HG03565 (cell line): ENCODE measurements at regions not wholly inside any gene's neighbourhood (a gene's known extent, or its start where the extent isn't known, plus 50 kb on each side); places are given as distances from the start of the nearest gene placed in this dataset.

Source experiments
- ATAC-seq: cut with Tn5 transposase; IDR thresholded peaks from one replicate; pipeline ENCODE4 v1.9.1; 2021; ENCODE audit warnings: mild to moderate bottlenecking, moderate library complexity; ENCODE audit not compliant: unreplicated experiment

DNA sequence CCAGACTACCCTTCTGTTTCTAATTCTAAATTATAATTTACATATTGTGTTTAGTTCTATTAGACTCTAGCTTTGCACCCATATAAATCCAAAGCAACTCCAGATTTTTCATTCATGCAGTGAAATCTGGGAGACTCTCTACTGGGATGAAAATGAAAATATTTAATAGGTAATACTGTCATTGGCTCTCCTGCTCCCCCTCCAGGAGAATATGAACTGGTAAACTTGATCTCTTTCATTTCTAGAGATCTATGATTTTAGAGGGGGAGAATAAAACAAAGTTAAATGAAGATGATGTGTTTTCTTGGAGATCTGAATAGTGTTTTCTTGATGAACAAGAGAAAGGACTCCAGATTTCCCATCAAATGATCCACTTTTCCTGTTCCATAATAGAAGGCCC is 104.3 kb upstream of the TMCC3 start:
- ATAC-seq, result no peak

DNA sequence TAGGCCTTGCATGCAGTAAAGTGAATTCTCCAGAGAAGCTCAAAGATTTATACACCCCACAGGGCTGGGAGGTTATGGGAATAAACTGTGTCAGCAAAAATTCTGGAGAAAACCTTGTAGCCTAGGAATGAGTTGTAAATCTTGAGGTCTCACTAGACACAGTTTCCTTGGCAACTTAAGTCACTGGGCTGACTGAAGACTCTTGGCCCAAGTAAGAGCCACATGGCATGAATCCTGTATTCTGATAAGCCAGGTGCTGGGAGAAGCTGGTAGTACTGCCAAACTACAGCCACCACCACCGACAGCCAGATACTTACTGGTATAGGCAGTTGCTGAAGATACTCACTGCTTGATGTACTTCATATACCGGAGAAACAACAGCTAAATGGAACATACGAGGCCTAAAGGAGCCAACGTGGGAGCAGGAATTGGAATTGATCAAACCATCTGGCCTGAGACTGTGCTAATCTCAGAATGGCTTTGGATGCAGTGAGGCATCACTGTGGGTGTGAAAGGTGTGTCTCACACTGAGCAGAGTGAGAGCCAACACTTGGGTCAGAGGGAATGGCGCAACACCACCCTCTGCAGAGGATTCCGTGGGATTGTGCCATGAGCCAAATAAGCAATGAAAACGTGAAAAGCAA is 102.8 kb upstream of the TMCC3 start:
- no peak for ATAC-seq

- ATAC-seq, result no peak
Measured at GRCh38 chr12:94750864-94751263, 100.5 kb upstream of the TMCC3 start.

DNA sequence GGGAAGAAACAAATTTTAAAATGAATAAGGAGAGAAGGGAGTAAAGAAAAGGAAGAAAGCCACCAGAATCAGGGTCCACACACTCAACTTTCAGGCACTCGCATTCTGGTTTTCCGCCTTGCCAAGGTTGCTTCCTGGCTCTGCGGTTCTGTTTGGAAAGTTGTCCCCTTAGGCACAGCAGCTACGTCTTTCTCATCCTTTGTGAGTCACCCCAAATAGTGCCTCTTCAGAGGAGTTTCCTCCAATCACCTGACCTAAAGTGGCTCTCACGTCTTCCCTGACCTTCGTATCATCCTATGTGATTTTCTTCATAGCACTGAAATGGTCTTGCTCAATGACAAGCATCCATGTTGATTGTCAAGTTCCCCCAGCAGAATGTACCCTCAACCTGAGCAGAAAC is 99.5 kb upstream of the TMCC3 start:
- no peak for ATAC-seq

GRCh38 chr12:94749455-94749854 is 99.1 kb upstream of the TMCC3 start:
- no peak for ATAC-seq

GRCh38 chr12:94748726-94749421 is 98.5 kb upstream of the TMCC3 start:
- no peak for ATAC-seq

DNA sequence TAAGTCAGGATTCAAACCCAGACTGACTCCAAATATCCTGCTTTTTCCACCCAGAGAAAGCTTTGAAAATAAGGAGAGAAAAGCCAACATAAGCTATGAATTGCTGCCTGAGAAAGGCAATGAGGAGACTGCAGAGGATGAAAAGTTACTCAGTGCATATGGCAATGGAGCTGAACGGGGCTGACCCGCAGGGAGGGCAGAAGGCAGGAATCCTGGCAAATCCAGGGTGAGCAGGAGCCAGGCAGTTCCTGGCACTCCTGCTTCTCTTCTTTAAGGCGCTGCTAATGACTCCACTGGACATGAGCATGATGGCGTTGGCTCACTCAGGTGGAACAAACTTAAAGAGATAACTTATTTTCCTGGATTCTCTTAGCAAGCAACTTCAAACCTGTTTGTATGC is 95.2 kb upstream of the TMCC3 start:
- no peak for ATAC-seq

DNA sequence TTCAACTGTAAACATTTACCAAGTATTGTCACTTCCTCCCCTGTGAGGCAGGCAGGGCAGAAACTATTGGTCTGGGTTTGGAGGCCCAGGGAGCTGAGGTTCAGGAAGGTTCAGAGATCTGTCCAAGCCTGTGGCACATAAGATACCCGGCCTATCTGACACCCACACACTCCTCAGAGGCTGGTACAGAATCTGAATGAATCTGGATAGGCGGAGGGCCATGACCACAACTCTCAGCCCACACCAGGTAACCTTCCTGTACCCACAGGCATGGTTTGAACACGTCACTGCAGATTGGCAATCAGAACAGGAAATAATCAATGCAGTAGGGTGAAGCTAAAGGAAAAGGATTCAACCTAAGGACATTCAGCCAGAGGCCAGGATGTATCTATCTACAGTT is 92.8 kb upstream of the TMCC3 start:
- ATAC-seq, result no peak

DNA sequence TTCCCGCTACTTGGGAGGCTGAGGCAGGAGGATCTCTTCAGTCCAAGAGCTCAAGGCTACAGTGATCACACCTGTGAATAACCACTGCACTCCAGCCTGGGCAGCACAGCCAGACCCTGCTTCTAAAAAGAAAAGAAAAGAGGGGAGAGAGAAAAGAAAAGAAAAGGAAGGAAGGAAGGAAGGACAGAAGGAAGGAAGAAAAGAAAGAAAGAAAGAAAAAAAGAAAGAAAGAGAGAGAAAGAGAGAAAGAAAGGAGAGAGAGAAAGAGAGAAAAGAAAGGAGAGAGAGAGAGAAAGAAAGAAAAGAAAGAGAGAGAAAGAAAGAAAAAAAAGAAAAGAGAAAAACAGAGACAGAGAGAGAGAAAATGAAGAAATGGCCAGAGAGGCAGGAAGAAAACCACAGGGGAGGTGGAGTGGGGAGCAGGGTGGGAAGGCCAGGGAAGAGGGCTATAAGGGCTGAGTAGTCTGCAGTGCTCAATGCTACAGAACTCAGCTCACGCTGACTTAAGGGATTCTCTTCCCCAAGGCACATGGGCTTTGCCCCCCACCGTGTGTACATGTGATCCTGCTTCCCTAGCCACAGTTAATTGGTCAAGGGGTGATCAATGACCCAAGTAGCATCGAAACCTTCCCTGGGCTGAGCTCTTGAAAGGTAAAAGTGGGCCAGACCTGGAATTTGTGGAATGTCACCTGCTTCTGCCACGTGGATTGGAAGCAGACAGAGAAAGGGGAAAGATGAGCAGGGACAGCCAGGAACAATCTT is 90.4 kb upstream of the TMCC3 start:
- no peak for ATAC-seq

- ATAC-seq, result no peak
Measured at GRCh38 chr12:94736820-94737219, 86.5 kb upstream of the TMCC3 start.

- ATAC-seq, result no peak
Measured at GRCh38 chr12:94736004-94736403, 85.6 kb upstream of the TMCC3 start.

DNA sequence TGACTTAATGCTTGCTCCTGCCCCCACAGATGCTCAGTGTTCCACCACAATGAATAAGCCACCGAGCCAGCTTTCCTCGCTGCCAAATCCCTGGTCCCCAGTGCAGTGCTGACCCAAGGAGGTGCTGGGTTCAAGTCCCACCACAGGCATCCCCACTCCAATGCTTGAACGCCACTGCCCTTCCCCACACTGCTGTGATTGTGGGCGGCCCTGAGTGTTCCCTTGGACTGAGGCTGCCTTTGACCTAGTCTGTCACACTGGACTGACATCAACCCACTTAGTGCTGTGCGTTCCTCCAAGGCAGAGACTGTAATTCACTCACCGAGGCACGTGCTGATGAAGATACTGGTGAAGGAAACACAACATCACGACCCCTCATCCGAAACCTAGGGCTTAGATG is 83.4 kb upstream of the TMCC3 start:
- no peak for ATAC-seq

GRCh38 chr12:94732367-94732990 is 82.1 kb upstream of the TMCC3 start:
- ATAC-seq, result no peak

DNA sequence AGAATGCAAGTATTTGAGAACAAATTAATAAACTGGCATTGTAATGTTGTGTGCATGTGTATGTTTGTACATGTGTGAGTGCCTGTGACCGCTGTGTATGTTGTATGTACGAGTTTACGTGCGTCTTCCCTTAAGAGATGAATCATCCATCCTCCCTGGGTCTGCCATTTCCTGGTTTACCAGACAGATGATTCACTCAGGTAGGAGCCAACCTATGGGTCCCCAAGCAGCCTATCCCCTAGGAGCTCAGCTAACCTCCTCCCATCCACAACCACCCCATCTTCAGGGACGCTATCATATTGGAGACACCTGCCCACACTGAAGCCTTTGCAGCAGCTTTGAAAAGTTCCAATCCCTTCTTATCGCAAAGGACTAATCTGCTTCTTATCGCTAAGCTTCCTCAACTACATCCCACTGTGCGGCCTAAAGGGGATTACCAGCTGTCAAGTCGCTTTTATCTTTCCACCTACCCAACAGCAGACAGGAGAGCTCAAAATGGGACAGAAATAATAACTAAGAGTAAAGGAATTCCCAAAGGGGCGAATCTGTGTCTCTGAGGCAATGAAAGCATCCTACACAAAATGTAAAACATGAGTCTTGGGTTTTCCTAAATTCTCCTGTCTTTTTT is 81.5 kb upstream of the TMCC3 start:
- ATAC-seq, result no peak

- ATAC-seq, result no peak
Measured at GRCh38 chr12:94730847-94731246, 80.5 kb upstream of the TMCC3 start.

- ATAC-seq, result no peak
Measured at GRCh38 chr12:94726236-94726835, 76.0 kb upstream of the TMCC3 start.

GRCh38 chr12:94725375-94726168 is 75.2 kb upstream of the TMCC3 start:
- no peak for ATAC-seq

GRCh38 chr12:94722664-94723063 is 72.3 kb upstream of the TMCC3 start:
- ATAC-seq, result no peak

DNA sequence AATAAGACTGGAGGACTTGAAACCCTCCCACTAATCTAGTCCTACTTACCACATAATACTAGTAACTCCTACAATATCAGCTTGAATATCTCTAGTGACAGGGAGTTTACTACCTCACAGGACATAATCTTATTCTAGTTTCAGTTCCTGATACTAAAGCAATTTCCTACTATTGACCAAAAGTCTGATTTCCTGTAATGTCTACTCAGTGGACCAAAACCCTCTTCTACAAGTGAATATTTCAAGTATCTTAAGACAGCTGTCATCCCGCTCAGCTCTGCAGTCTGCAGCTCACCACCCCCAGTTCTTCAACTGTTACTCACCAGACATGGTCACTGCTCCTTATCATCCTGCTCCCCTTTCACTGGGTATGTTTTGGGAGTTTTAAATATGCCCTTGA is 70.8 kb upstream of the TMCC3 start:
- ATAC-seq, result peak; percentile 87

DNA sequence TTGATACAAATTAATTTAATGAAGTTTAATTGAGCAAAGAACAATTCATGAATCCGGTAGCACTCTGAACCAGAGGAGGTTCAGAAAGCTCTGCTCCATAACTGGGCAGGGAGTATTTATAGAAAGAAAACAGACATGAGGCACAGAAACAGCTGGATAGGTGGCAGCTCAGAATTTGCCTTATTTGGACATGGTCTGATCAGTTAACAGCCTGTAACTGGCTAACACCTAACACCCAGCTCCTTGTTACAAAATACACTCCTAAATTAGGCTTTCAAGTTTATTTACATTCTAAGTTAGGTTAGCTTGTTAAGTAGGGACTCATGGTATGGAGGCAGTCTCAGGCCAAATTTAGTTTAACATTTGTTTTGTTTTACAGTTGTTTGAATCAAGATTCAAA is 67.8 kb upstream of the TMCC3 start:
- ATAC-seq, result no peak
